ENCODE measurements at regions not wholly inside any gene's neighbourhood (a gene's known extent, or its start where the extent isn't known, plus 50 kb on each side); places are given as distances from the start of the nearest gene placed in this dataset.
"Not testable (repeated sequence)": the region's sequence is repeated elsewhere in the genome, so short reads cannot be mapped to it uniquely, and the experiment has no call there.

DNA sequence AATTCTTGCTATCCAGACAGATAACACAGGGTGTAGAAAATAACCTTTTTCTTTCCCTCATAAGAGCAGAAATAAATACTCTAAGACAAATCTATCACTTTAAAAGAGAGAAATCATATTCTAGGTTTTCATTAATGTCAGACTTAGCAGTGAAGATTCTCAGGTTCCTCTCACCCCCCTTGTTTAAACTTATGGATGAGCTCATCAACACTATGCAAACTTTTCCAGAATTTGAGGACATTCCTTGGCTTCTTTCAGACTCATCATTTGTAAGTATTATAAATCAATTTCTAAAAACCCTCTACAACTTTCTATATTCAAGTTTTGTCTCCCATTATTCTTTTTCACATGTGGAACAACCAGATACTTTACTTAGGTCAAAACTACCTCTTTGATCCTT is 374.9 kb upstream of the TRPC7 start:
- DNase-seq (ENCODE audit: low spot score) = no peak

DNA sequence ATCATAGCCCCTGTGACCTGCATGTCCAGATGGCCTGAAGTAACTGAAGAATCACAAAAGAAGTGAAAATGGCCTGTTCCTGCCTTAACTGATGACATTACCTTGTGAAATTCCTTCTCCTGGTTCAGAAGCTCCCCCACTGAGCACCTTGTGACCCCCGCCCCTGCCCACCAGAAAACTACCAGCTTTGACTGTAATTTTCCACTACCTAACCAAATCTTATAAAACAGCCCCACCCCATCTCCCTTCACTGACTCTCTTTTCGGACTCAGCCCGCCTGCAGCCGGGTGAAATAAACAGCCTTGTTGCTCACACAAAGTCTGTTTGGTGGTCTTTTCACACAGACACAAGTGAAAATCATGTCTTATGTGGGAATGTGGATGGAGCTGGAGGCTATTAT is 373.9 kb upstream of the TRPC7 start:
- not testable (repeated sequence) for DNase-seq (ENCODE audit: low spot score)

GRCh38 chr5:136738829-136739228 is 373.5 kb upstream of the TRPC7 start:
- no peak for DNase-seq (ENCODE audit: low spot score)

DNA sequence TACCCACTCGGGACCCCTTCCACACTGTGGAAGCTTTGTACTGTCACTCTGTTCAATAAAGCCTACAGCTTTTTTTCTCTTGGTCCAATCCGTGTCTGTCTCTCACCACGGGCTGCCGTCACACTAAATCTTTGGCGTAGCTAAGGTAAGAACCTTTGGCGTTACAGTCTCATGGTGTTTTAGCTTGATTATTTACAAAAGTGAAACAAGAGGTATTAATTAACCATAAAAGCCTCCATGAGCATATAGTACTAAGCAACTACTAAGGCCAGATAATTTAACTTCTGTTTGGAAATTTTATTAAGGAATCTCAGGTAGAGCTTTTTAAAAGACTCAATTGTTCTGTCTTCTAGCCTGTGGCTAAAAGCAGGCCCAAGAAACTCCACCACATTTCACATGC is 370.7 kb upstream of the TRPC7 start:
- DNase-seq (ENCODE audit: low spot score) = no peak

GRCh38 chr5:136735611-136736010 is 370.3 kb upstream of the TRPC7 start:
- not testable (repeated sequence) for DNase-seq (ENCODE audit: low spot score)

DNA sequence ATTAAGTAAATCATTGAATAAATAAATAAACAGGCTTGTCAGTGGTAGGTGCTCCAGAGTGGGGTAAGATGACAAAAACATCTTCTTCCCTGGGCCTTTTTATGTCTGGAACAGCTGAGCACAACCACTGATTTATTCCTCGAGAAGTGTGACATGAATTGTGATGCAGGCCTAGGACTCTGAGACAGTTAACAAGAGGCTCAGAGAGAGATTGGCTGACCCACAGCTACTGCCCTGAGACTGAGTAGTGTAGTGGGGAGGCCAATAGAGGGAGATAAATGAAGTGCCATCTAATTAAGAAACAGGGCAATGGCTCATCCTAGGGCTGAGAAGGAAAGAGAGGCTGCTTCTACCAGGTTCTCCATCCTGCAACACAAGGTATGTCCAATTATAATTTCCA is 369.3 kb upstream of the TRPC7 start:
- DNase-seq (ENCODE audit: low spot score) = no peak

DNA sequence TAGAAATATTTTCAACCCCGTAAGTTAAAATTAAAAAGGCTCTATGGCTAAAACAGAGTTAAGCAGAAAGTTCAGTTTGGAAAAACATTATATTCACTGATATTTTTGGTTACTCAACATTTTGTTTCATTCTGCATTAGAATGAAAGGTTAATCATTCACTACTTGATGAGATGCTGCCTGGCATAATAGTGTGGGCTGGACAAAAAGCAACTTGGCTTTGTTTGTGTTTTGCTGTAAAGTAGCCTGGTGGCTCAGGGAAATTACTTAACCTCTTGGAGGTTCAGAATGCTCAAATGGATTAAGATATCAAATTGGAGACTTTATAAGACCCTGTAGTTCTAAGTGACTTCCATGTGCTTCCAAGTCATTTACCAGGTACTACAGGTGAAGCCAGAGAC is 367.4 kb upstream of the TRPC7 start:
- DNase-seq (ENCODE audit: low spot score) = no peak

- DNase-seq (ENCODE audit: low spot score) = no peak
Observed at GRCh38 chr5:136731241-136731900, 366.0 kb upstream of the TRPC7 start.

DNA sequence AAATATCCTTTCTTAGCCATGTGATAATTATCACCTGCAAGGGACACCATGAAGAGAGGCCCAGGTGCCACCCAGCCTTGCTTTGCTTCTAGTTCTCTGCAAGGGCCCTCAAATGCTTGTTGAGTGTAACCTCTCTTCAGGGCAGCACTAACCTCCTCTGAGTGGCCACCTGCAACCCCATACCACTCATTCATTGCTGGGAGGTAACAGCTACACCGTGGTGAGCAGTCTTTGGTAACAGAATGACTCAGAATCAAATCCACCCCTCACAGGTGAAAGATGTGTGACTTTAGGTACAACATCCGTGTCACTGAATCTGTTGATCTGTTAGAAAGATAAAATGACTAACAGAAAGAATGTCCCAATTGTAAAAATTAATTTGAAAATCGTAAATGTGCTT is 365.1 kb upstream of the TRPC7 start:
- no peak for DNase-seq (ENCODE audit: low spot score)

- DNase-seq (ENCODE audit: low spot score) = peak; percentile 46
Observed at GRCh38 chr5:136729901-136730355, 364.6 kb upstream of the TRPC7 start.

- no peak for DNase-seq (ENCODE audit: low spot score)
Observed at GRCh38 chr5:136726506-136726905, 361.2 kb upstream of the TRPC7 start.

DNA sequence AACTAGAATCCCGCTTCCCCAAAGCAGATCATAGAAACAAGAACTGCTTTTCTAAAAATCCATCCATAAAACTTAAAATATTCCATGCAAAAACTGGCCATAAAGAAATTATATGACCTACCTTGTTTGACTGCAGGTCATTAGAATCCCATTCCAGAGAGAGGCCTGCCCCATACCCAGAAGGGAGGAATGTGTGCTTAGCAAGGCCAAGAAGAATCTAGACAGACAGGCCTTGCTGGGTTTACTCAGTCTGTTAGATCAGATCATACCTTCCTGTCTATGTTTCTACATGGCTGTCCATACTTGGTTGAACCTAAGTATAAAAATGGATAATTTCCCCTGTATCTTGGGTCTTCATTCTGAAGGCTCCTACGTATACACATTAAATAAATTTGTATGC is 358.8 kb upstream of the TRPC7 start:
- no peak for DNase-seq (ENCODE audit: low spot score)

- no peak for DNase-seq (ENCODE audit: low spot score)
Observed at GRCh38 chr5:136722581-136722980, 357.2 kb upstream of the TRPC7 start.

DNA sequence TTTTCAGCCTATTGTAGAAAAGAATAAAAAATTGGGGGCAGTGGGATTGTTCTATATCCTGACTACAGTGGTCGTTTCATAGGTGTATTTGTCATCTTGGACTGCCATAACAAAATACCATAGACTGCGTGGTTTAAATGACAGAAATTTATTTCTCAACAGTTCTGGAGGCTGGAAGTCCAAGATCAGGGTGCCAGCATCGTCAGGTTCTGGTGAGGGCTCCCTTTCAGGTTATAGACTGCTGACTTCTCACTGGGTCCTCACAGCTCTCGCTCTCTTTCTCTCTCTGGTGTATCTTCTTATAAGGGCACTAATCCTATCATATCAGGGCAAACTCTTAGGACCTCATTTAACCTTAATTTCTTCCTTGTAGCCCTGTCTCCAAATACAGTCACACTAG is 356.7 kb upstream of the TRPC7 start:
- DNase-seq (ENCODE audit: low spot score) = no peak

- no peak for DNase-seq (ENCODE audit: low spot score)
Observed at GRCh38 chr5:136720674-136721073, 355.3 kb upstream of the TRPC7 start.

DNA sequence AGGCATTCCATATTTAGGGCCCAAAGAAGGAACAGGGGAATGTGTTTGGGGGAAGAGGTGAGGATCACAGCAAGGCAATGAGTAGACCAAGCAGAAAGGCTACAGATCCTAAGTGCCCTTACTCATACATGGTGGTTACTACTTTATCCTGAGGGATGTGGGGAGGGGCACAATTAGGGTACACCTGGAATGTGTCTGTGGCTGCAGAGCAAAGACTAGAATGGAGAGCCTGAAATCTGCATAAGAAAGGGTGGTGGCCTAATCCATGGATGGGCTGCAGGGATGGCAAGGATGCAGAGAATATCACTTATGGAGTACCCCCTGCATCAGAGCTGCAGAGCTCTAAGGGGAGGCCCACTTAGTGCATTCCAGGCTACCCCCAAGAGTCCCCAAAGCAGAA is 352.6 kb upstream of the TRPC7 start:
- no peak for DNase-seq (ENCODE audit: low spot score)

DNA sequence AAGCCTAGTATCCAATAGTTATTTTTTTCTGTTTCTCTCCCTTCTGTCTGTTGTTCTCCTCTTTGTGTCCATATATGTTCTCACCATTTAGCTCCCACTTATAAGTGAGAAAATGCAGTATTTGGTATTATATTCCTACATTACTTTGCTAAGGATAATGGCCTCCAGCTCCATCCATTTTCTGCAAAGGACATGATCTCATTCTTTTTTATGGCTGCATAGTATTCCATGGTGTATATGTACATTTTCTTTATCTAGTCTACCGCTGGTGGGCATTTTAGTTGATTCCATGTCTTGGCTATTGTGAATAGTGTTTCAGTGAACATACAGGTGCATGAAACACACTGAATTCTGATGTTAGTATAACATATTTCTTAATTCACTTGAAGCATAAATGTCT is 348.9 kb upstream of the TRPC7 start:
- no peak for DNase-seq (ENCODE audit: low spot score)

- DNase-seq (ENCODE audit: low spot score) = no peak
Observed at GRCh38 chr5:136712628-136713027, 347.3 kb upstream of the TRPC7 start.

GRCh38 chr5:136710834-136711233 is 345.5 kb upstream of the TRPC7 start:
- DNase-seq (ENCODE audit: low spot score) = no peak

DNA sequence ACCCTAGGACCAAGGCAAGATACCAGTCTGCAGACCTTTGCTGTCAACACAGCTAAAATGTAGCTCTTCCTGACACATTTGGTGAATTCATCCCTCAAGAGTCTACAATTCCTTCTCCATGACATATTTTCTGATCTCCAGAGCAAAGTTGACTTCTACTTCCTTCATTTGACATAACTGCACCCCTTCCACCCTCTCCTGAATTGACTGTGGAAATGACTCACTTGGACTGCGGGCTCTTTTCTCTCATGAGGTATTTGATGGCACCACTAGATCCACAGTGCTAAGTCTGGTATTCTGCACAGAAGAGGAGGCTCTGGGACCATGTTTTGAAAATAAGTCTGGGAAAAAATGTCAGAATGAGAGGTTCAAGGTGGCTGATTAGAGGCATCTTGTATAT is 338.4 kb upstream of the TRPC7 start:
- no peak for DNase-seq (ENCODE audit: low spot score)

GRCh38 chr5:136703036-136703435 is 337.7 kb upstream of the TRPC7 start:
- DNase-seq (ENCODE audit: low spot score) = no peak

- no peak for DNase-seq (ENCODE audit: low spot score)
Observed at GRCh38 chr5:136701191-136701590, 335.8 kb upstream of the TRPC7 start.

DNA sequence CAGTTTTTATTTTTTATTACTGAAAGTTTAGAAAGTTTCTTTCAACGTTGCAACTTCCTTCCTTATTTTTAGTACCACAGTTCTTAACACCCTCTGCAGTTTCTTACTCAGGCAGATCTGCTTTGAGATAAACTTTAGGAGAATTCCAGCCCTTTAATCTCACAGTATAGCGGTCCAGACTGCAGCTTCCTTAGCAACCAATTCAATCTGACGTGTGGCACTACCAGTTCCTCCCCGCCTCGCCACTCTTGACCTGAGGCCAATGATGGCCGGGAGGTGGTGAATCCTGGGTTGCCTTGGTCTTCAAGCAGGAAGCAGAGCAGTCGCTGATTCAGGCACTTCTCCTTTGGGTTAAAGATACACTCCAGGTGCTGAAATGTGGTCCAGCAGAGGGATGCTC is 334.3 kb upstream of the TRPC7 start:
- no peak for DNase-seq (ENCODE audit: low spot score)

- DNase-seq (ENCODE audit: low spot score) = no peak
Observed at GRCh38 chr5:136698970-136699369, 333.6 kb upstream of the TRPC7 start.

DNA sequence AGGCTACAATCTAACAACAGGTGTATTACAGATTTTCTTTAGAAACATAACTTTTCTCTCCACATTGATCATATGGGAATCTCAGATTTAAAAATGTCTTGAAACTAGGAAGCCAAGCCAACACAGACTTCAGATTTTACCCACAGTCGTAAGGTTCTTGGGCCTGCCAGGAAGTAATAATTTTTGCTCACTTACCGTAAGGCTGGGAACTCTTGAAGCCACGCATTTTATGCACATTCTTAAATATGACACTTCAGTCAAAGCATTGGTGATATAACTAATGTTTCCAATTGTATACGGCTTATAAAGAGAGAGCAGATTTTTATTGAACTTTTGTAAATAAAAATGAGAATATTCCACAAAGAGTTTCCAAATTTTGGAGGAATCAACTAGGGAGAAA is 328.9 kb upstream of the TRPC7 start:
- DNase-seq (ENCODE audit: low spot score) = no peak

All from RKO (cell line).